K562 (cell line): ENCODE measurements at regions not wholly inside any gene's neighbourhood (a gene's known extent, or its start where the extent isn't known, plus 50 kb on each side); places are given as distances from the start of the nearest gene placed in this dataset.

Experiments used
- BCLAF1 ChIP-seq, 2 experiments: fragments of 450-650 bp in 1 of 2; IDR thresholded peaks; 2 replicates each; pipeline ENCODE4 v1.6.1; 2011 to 2017; ENCODE audit warnings: low read depth in 2 of 2, antibody characterized with exemption in 1 of 2, borderline replicate concordance in 1 of 2, low read length in 1 of 2, mild to moderate bottlenecking in 1 of 2, mixed read lengths in 1 of 2; ENCODE audit not compliant: control insufficient read depth in 1 of 2
- HDGF ChIP-seq: fragments of 450-650 bp; IDR thresholded peaks from 2 replicates; pipeline ENCODE4 v1.6.1; 2016
- SLC30A9 ChIP-seq: fragments of 250-450 bp; sonication (Bioruptor Pico); IDR thresholded peaks from 2 replicates; pipeline ENCODE4 v1.8.0; 2022; ENCODE audit warnings: mild to moderate bottlenecking, moderate library complexity
- ZNF253 ChIP-seq: fragments of 250-450 bp; sonication (Bioruptor Pico); conservative IDR thresholded peaks from 2 replicates; pipeline ENCODE4 v1.6.1; 2021; ENCODE audit warnings: mild to moderate bottlenecking
- ZNF639 ChIP-seq, 2 experiments: fragments of 200-800 bp in 1 of 2; sonication (Bioruptor generic) in 1 of 2; sonication (generic) in 1 of 2; formaldehyde crosslinking in 1 of 2; IDR thresholded peaks in 1 of 2; conservative IDR thresholded peaks in 1 of 2; 2 replicates each; pipeline versions ENCODE4 v1.5.0 to v1.6.1; 2016 to 2020; ENCODE audit warnings: missing compliant biosample characterization in 1 of 2, missing genetic modification characterization in 1 of 2, missing genetic modification reagents in 1 of 2
- ZSCAN32 ChIP-seq: fragments of 450-650 bp; formaldehyde crosslinking; IDR thresholded peaks from 2 replicates; pipeline ENCODE4 v1.4.0; 2020; ENCODE audit warnings: mild to moderate bottlenecking, moderate library complexity

DNA sequence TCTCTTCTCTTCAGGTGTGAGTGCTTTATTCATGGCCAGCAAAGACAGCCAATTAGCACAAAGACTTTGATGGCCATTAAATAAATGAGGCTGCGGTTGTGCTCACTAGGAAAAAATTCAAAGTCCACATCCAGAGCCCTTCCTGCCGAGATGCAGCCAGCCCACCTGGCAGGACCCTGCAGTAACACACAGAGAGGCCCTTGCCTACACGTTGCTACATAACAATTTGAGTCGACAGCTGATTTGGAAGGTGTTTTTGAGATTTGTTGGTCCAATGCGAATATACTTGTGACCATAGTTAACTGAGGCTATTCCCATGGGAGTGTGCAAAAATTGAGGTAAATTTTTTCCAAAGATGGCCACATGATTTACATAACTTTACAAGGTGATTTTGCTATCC is 605.4 kb upstream of the HTR1E start (continued):
- no peak for TF ChIP-seq ZNF639 (CRISPR knock-in tag; conservative IDR thresholded peaks at IDR 0.05 in 1 of 2, IDR thresholded peaks at IDR 0.05 in 1 of 2)
- no peak for TF ChIP-seq HDGF
- TF ChIP-seq BCLAF1 (IDR thresholded peaks at IDR 0.05; ENCODE audit: borderline replicate concordance in 1 of 2, control insufficient read depth in 1 of 2, low read depth in 2 of 2, low read length in 1 of 2) = no peak
- no peak for TF ChIP-seq SLC30A9 (CRISPR knock-in tag)
- TF ChIP-seq ZNF253 = no peak
- TF ChIP-seq ZSCAN32 = no peak
